NB4 (cell line): ENCODE measurements at regions not wholly inside any gene's neighbourhood (a gene's known extent, or its start where the extent isn't known, plus 50 kb on each side); places are given as distances from the start of the nearest gene placed in this dataset.

Experiments
- MYC ChIP-seq: IDR thresholded peaks from 2 replicates; pipeline ENCODE4 v1.6.1; 2011; ENCODE audit warnings: low read depth, low read length
- POLR2A ChIP-seq: IDR thresholded peaks from 2 replicates; pipeline ENCODE4 v1.6.1; 2011; ENCODE audit warnings: mild to moderate bottlenecking; ENCODE audit not compliant: insufficient read length; ENCODE audit errors: extremely low read depth
- TF ChIP-seq, protein P1 (sequence below): IDR thresholded peaks from one replicate; pipeline ENCODE4 v1.5.1; 2012; ENCODE audit warnings: low read depth, low read length

DNA sequence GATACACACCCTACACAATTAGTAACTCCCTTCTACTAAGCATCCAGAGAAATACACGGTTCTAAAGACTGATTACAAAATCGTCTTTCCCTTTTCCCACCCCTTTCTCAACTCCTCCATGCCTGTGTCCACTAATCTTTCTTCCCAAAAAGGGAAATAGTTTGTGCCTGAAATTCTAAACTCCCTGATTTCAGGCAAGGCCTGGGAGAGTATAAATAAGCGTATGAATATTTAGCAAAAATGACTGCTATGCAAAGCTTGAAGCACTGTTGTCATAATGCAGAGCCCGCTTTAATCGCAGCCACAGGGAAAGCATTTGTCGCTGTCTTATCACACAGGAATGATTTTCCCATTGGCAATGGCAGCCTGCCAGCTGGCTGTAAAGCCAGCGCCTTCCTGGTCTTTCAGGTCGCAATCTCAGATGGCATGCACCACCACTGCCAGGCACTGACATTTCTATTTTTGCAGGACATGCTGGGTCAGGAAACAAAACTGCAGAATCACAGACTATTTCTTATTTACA is 142.9 kb upstream of the PCGF5 start:
- TF ChIP-seq POLR2A (no peak), MYC (no peak)
- TF ChIP-seq, protein P1, sequence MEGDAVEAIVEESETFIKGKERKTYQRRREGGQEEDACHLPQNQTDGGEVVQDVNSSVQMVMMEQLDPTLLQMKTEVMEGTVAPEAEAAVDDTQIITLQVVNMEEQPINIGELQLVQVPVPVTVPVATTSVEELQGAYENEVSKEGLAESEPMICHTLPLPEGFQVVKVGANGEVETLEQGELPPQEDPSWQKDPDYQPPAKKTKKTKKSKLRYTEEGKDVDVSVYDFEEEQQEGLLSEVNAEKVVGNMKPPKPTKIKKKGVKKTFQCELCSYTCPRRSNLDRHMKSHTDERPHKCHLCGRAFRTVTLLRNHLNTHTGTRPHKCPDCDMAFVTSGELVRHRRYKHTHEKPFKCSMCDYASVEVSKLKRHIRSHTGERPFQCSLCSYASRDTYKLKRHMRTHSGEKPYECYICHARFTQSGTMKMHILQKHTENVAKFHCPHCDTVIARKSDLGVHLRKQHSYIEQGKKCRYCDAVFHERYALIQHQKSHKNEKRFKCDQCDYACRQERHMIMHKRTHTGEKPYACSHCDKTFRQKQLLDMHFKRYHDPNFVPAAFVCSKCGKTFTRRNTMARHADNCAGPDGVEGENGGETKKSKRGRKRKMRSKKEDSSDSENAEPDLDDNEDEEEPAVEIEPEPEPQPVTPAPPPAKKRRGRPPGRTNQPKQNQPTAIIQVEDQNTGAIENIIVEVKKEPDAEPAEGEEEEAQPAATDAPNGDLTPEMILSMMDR, result no peak
